ENCODE measurements at regions not wholly inside any gene's neighbourhood (a gene's known extent, or its start where the extent isn't known, plus 50 kb on each side); places are given as distances from the start of the nearest gene placed in this dataset.
A peak's percentile ranks its signal among the peaks of the same experiment; 100 is the strongest.

DNA sequence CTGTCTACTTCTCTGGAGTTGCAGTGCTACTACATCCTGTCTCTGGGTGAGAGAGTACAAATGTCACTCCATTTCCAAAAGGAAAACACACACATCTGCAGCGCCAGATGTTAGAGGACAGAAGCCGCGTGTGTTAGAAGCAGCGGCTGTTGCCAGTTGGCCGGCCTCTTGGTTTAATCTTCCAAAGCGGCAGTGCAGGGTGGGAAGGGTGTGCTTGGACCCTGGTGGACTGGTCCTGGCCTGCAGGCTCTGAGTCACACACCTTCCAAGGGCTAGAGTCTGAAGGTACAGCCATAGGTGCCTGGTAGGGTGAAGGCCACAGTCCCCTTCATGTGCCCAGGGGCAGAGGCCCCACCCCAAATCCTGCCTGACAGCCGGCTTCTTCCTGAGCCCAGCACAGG is 99.8 kb downstream of the CTTN start:
- Histone ChIP-seq H2BK120ac (ENCODE audit: low read depth, low read length) (no peak overlapping the region), H3K27me3 (ENCODE audit: control insufficient read depth in 3 of 3, insufficient read depth in 3 of 3, low read depth in 1 of 3, low read length in 3 of 3) (no peaks in the 10 kb centered on the region), H2BK15ac (ENCODE audit: low read length) (no peak overlapping the region), H3K4me2 (ENCODE audit: insufficient read depth, low read length, poor library complexity, severe bottlenecking) (no peak overlapping the region), H3K9me3 (replicated peaks in 1 of 2; ENCODE audit: control insufficient read depth in 2 of 2, insufficient read depth in 1 of 2, low read depth in 1 of 2, low read length in 2 of 2) (peaks cover 0 to 3% of the 10 kb centered on the region in 2 donors), H3K9ac (ENCODE audit: low read depth, low read length, poor library complexity) (no peak overlapping the region), H4K91ac (ENCODE audit: low read depth, low read length, poor library complexity) (no peak overlapping the region), H3K4ac (ENCODE audit: low read length) (no peak overlapping the region), H3K36me3 (replicated peaks in 1 of 2; ENCODE audit: control insufficient read depth in 2 of 2, insufficient read depth in 2 of 2, low read length in 2 of 2) (peaks cover 2 to 6% of the 10 kb centered on the region in 2 donors), H3K27ac (replicated peaks; ENCODE audit: low read length) (no peak overlapping the region), H3K4me1 (ENCODE audit: control insufficient read depth in 2 of 2, insufficient read depth in 1 of 2, low read depth in 1 of 2, low read length in 2 of 2) (peaks cover 6 to 25% of the 10 kb centered on the region in 2 donors), H2BK5ac (ENCODE audit: low read length) (no peak overlapping the region), H3K23ac (ENCODE audit: low read depth, low read length, poor library complexity) (no peak overlapping the region), H2BK12ac (ENCODE audit: low read length) (no peak overlapping the region), H3K18ac (ENCODE audit: low read length) (peak overlapping the region; percentile 33), H4K8ac (ENCODE audit: low read depth, low read length) (no peak overlapping the region), H3K4me3 (ENCODE audit: low read length in 2 of 2) (no peak overlapping the region), H2AFZ (ENCODE audit: low read length) (no peak overlapping the region), H3K14ac (ENCODE audit: low read length) (no peak overlapping the region), H2AK5ac (ENCODE audit: low read depth, low read length) (no peak overlapping the region), H3K79me1 (ENCODE audit: low read depth, low read length) (peaks cover 5% of the 10 kb centered on the region)
- no peak for DNase-seq (ENCODE audit: low spot score)
- WGBS, 2 donors (ENCODE audit: extremely low coverage in 2 of 2, insufficient read length in 2 of 2, insufficient replicate concordance in 1 of 2): no CpG with 5 or more reads among the region's 7 CpGs

DNA sequence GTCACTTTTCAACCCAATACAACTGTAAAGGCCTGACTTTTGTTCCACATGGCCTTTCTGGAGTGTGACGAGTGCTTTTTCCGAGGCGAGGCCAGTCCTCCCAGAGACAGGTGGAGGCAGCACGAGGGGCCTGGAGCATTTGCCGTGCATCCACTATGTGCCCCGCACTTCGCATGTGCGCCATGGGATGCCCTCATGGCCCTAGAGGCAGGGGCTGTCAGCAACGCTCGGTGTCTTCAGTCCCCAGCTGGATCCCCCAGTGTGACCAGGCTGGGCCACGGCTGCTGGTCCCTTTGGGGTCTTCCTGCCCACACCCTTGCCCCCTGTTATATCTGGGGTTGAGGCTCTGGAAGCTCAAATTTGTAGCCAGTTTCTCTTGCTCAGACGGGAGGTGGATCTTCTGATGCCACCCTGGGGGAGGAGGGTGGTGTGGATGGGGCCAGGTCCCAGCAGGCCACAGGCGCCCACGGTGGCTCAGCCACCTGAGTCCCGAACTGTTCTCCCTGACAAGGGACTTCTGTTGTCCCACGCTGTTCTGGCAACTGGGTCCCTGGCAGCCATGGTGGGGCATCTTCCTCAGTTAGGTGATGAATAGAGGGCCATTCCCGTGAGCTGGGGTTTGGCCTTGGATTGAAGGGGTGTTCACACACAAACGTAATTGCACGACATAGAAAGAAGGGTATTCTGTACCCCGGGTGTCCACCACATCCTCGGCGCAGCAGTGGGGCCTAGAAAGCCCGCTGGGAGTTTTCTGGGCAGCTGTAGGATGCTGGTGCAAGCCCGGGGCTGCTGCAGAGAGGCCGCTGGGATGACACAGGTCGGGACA is 100.9 kb downstream of the CTTN start:
- Histone ChIP-seq H3K4me1 (ENCODE audit: control insufficient read depth in 2 of 2, insufficient read depth in 1 of 2, low read depth in 1 of 2, low read length in 2 of 2) (peaks cover 15 to 31% of the 10 kb centered on the region in 2 donors), H3K27me3 (ENCODE audit: control insufficient read depth in 3 of 3, insufficient read depth in 3 of 3, low read depth in 1 of 3, low read length in 3 of 3) (no peaks in the 10 kb centered on the region), H2AFZ (ENCODE audit: low read length) (no peak overlapping the region), H3K18ac (ENCODE audit: low read length) (peak overlapping the region; percentile 84), H3K23ac (ENCODE audit: low read depth, low read length, poor library complexity) (peak overlapping the region; percentile 37), H3K14ac (ENCODE audit: low read length) (no peak overlapping the region), H3K9ac (ENCODE audit: low read depth, low read length, poor library complexity) (no peak overlapping the region), H2AK5ac (ENCODE audit: low read depth, low read length) (peak overlapping the region; percentile 48), H3K4ac (ENCODE audit: low read length) (no peak overlapping the region), H2BK12ac (ENCODE audit: low read length) (no peak overlapping the region), H3K9me3 (replicated peaks in 1 of 2; ENCODE audit: control insufficient read depth in 2 of 2, insufficient read depth in 1 of 2, low read depth in 1 of 2, low read length in 2 of 2) (no peaks in the 10 kb centered on the region), H2BK15ac (ENCODE audit: low read length) (no peak overlapping the region), H2BK5ac (ENCODE audit: low read length) (no peak overlapping the region), H4K8ac (ENCODE audit: low read depth, low read length) (peak overlapping the region; percentile 21), H3K4me2 (ENCODE audit: insufficient read depth, low read length, poor library complexity, severe bottlenecking) (no peak overlapping the region), H3K79me1 (ENCODE audit: low read depth, low read length) (peaks cover 5% of the 10 kb centered on the region), H3K36me3 (replicated peaks in 1 of 2; ENCODE audit: control insufficient read depth in 2 of 2, insufficient read depth in 2 of 2, low read length in 2 of 2) (peaks cover 2 to 6% of the 10 kb centered on the region in 2 donors), H2BK120ac (ENCODE audit: low read depth, low read length) (no peak overlapping the region), H4K91ac (ENCODE audit: low read depth, low read length, poor library complexity) (no peak overlapping the region), H3K4me3 (ENCODE audit: low read length in 2 of 2) (no peak overlapping the region), H3K27ac (replicated peaks; ENCODE audit: low read length) (no peak overlapping the region)
- no CpG with 5 or more reads among the region's 26 CpGs for WGBS, 2 donors (ENCODE audit: extremely low coverage in 2 of 2, insufficient read length in 2 of 2, insufficient replicate concordance in 1 of 2)
- no peak for DNase-seq (ENCODE audit: low spot score)

DNA sequence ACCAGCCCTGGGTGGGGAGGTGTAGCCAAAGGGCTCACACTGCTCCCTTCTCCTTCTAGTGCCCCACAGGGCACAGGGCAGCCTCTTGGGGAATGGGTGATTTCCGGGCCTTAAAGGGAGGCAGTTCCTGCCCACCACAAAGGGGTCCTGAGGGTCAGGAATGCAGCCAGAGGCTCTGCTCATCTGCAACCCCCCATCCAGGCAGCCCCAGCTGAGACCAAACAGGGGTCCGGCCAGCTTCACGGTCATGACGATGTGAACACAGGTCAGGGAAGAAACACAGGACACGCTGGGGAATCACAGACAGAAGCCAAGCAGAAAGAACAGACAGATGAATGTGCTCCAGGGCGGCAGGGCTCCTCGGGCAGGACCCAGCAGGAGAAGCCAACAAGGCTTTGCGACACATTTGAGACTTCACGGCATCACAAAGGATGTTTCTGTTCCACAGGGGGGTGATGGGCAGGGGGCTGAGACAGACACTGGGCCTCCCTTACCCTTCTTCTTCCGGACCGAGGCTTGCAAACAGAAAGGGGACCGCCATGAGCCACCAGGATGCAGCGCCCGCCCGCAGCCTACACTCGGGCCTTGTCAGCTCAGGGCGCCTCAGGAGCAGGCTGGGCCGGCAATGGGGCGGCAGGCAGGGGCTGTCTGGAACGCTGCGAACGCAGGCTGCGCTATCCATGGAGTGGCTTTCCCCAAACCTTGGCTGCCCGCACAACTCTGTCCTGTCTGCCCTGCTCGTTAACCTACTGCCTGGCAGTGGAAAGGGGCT is 101.9 kb downstream of the CTTN start:
- Histone ChIP-seq H4K8ac (ENCODE audit: low read depth, low read length) (peak overlapping the region; percentile 86), H4K91ac (ENCODE audit: low read depth, low read length, poor library complexity) (peak overlapping the region; percentile 93), H3K4me3 (ENCODE audit: low read length in 2 of 2) (no peak overlapping the region), H3K9ac (ENCODE audit: low read depth, low read length, poor library complexity) (peak overlapping the region; percentile 74), H3K23ac (ENCODE audit: low read depth, low read length, poor library complexity) (peak overlapping the region; percentile 80), H2BK5ac (ENCODE audit: low read length) (no peak overlapping the region), H3K4me2 (ENCODE audit: insufficient read depth, low read length, poor library complexity, severe bottlenecking) (no peak overlapping the region), H3K27ac (replicated peaks; ENCODE audit: low read length) (no peak overlapping the region), H3K18ac (ENCODE audit: low read length) (peak overlapping the region; percentile 84), H3K4me1 (ENCODE audit: control insufficient read depth in 2 of 2, insufficient read depth in 1 of 2, low read depth in 1 of 2, low read length in 2 of 2) (peaks cover 18 to 36% of the 10 kb centered on the region in 2 donors), H3K27me3 (ENCODE audit: control insufficient read depth in 3 of 3, insufficient read depth in 3 of 3, low read depth in 1 of 3, low read length in 3 of 3) (no peaks in the 10 kb centered on the region), H2AK5ac (ENCODE audit: low read depth, low read length) (peak overlapping the region; percentile 48), H2AFZ (ENCODE audit: low read length) (no peak overlapping the region), H3K36me3 (replicated peaks in 1 of 2; ENCODE audit: control insufficient read depth in 2 of 2, insufficient read depth in 2 of 2, low read length in 2 of 2) (peaks cover 2 to 6% of the 10 kb centered on the region in 2 donors), H3K9me3 (replicated peaks in 1 of 2; ENCODE audit: control insufficient read depth in 2 of 2, insufficient read depth in 1 of 2, low read depth in 1 of 2, low read length in 2 of 2) (no peaks in the 10 kb centered on the region), H3K14ac (ENCODE audit: low read length) (peak overlapping the region; percentile 98), H2BK15ac (ENCODE audit: low read length) (peak overlapping the region; percentile 40), H2BK120ac (ENCODE audit: low read depth, low read length) (no peak overlapping the region), H2BK12ac (ENCODE audit: low read length) (peak overlapping the region; percentile 88), H3K4ac (ENCODE audit: low read length) (peak overlapping the region; percentile 61), H3K79me1 (ENCODE audit: low read depth, low read length) (peaks cover 3% of the 10 kb centered on the region)
- WGBS, 2 donors (ENCODE audit: extremely low coverage in 2 of 2, insufficient read length in 2 of 2, insufficient replicate concordance in 1 of 2): no CpG with 5 or more reads among the region's 25 CpGs
- no peak for DNase-seq (ENCODE audit: low spot score)
